ENCODE measurements at regions not wholly inside any gene's neighbourhood (a gene's known extent, or its start where the extent isn't known, plus 50 kb on each side); places are given as distances from the start of the nearest gene placed in this dataset.

- no peak overlapping the region for H3K4me3 ChIP-seq (ENCODE audit: low read depth, low read length, poor library complexity, severe bottlenecking)
- no peaks in the 10 kb centered on the region for H3K9me3 ChIP-seq (ENCODE audit: low read depth, low read length, poor library complexity, severe bottlenecking)
- H3K27ac ChIP-seq (ENCODE audit: low read depth, low read length, poor library complexity, severe bottlenecking): no peak overlapping the region
- H3K4me1 ChIP-seq (ENCODE audit: insufficient read depth, low read length, poor library complexity, severe bottlenecking): no peaks in the 10 kb centered on the region
- no peaks in the 10 kb centered on the region for H3K36me3 ChIP-seq (ENCODE audit: insufficient read depth, low read length, poor library complexity, severe bottlenecking)
- CTCF ChIA-PET: no interaction called here
- intact Hi-C loops (cut with micrococcal nuclease; ENCODE audit: unreplicated experiment): no loop called here
- TF ChIP-seq CTCF (conservative IDR thresholded peaks at IDR 0.05; ENCODE audit: low read depth, low read length): no peak
- BruUV-seq (replicated peaks): no TSS peak
- POLR2A ChIA-PET (ENCODE audit: low non-redundant PET): no interaction called here
- no peaks in the 10 kb centered on the region for H3K27me3 ChIP-seq (replicated peaks; ENCODE audit: insufficient read depth, low read depth, low read length, poor library complexity)
- no peak for DNase-seq (ENCODE audit: low spot score)
Observed at GRCh38 chr13:85993567-85993966, 194.3 kb upstream of the SLITRK6 start.

DNA sequence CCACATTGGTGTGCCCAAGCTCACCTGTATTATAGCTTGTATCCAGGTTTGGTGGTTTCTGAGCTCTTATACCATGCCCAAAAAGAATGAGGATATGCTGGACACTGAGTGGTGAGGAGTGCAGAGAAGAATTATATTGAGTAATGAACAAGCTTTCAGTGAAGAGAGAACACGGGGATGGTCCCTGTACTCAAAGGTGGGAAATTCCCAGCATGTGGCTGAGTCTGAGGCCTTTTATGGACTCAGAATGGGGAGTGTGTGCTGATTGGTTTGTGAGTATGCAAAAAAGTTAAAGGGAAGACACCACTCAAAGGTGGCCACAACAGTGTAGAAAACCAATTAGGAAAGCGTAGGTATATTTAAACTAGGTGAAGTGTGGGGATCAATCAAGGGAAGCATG, 191.2 kb upstream of the SLITRK6 start:
- POLR2A ChIA-PET (ENCODE audit: low non-redundant PET): no interaction called here
- Histone ChIP-seq H3K9me3 (ENCODE audit: low read depth, low read length, poor library complexity, severe bottlenecking) (no peaks in the 10 kb centered on the region), H3K4me1 (ENCODE audit: insufficient read depth, low read length, poor library complexity, severe bottlenecking) (no peaks in the 10 kb centered on the region), H3K4me3 (ENCODE audit: low read depth, low read length, poor library complexity, severe bottlenecking) (no peak overlapping the region), H3K27ac (ENCODE audit: low read depth, low read length, poor library complexity, severe bottlenecking) (no peak overlapping the region), H3K36me3 (ENCODE audit: insufficient read depth, low read length, poor library complexity, severe bottlenecking) (no peaks in the 10 kb centered on the region), H3K27me3 (replicated peaks; ENCODE audit: insufficient read depth, low read depth, low read length, poor library complexity) (no peaks in the 10 kb centered on the region)
- intact Hi-C loops (cut with micrococcal nuclease; ENCODE audit: unreplicated experiment): no loop called here
- BruUV-seq (replicated peaks): no TSS peak
- TF ChIP-seq EZH2 (IDR thresholded peaks at IDR 0.05; ENCODE audit: borderline replicate concordance, low read depth, low read length, poor library complexity, severe bottlenecking) (no peak), CTCF (conservative IDR thresholded peaks at IDR 0.05; ENCODE audit: low read depth, low read length) (no peak)
- CTCF ChIA-PET: no interaction called here
- DNase-seq (ENCODE audit: low spot score): no peak

DNA sequence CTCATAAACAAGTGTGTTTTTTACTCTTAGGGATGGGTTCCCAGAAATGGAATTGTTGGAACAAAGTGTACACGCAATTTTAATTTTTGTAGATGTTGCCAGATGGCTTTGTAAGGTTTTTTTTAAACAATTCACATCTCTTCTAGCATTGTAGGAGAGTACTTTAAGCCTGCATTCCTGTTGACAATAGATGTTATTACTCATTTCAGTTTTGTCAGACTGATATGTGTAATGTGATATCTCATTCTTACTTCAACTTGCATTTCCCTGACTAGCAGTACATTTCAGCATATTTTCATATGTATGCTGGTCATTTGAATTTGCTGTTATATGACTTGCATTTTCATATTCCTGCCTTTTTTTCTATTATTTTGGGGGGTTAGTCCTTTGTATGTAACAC, 186.6 kb upstream of the SLITRK6 start:
- CTCF ChIA-PET: no interaction called here

More for the DNA sequence above, 186.6 kb upstream of the SLITRK6 start:
- DNase-seq (ENCODE audit: low spot score): no peak
- TF ChIP-seq CTCF (conservative IDR thresholded peaks at IDR 0.05; ENCODE audit: low read depth, low read length) (no peak), EZH2 (IDR thresholded peaks at IDR 0.05; ENCODE audit: borderline replicate concordance, low read depth, low read length, poor library complexity, severe bottlenecking) (no peak)
- POLR2A ChIA-PET (ENCODE audit: low non-redundant PET): no interaction called here
- no peaks in the 10 kb centered on the region for H3K9me3 ChIP-seq (ENCODE audit: low read depth, low read length, poor library complexity, severe bottlenecking)
- H3K27ac ChIP-seq (ENCODE audit: low read depth, low read length, poor library complexity, severe bottlenecking): no peak overlapping the region
- H3K36me3 ChIP-seq (ENCODE audit: insufficient read depth, low read length, poor library complexity, severe bottlenecking): no peaks in the 10 kb centered on the region
- H3K27me3 ChIP-seq (replicated peaks; ENCODE audit: insufficient read depth, low read depth, low read length, poor library complexity): no peaks in the 10 kb centered on the region
- no peak overlapping the region for H3K4me3 ChIP-seq (ENCODE audit: low read depth, low read length, poor library complexity, severe bottlenecking)
- intact Hi-C loops (cut with micrococcal nuclease; ENCODE audit: unreplicated experiment): no loop called here
- BruUV-seq (replicated peaks): no TSS peak
- no peaks in the 10 kb centered on the region for H3K4me1 ChIP-seq (ENCODE audit: insufficient read depth, low read length, poor library complexity, severe bottlenecking)

Data from A673 (cell line).